WTC11 (cell line): ENCODE measurements at regions not wholly inside any gene's neighbourhood (a gene's known extent, or its start where the extent isn't known, plus 50 kb on each side); places are given as distances from the start of the nearest gene placed in this dataset.

Experiments used
- ATAC-seq: fragments of 200-7000 bp; cut with Tn5 transposase; 2 replicates; pipeline ENCODE4 v1.10.0; 2021; ENCODE audit warnings: mild to moderate bottlenecking, moderate library complexity
- CTCF ChIA-PET: fragments of 300-600 bp; sonication (Branson Sonifier 250); formaldehyde crosslinking; loops from one replicate; lab custom pipeline; 2021; ENCODE audit warnings: antibody characterized with exemption; lab: Charles Lee
- POLR2A ChIA-PET: fragments of 350-600 bp; sonication (Branson Sonifier 250); formaldehyde crosslinking; loops from one replicate; lab custom pipeline; 2021; ENCODE audit warnings: antibody characterized with exemption; lab: Charles Lee
- DNase-seq: peaks from one replicate; pipeline ENCODE4 v3.0.0; 2021; ENCODE audit warnings: low spot score
- H3K27ac Mint-ChIP-seq: 2 replicates; pipeline ENCODE4 v1.8.0; 2021; ENCODE audit warnings: mixed read lengths
- H3K27me3 Mint-ChIP-seq: 2 replicates; pipeline ENCODE4 v1.8.0; 2021; ENCODE audit warnings: low read depth, mild to moderate bottlenecking, moderate library complexity, mixed read lengths
- H3K36me3 Mint-ChIP-seq: 2 replicates; pipeline ENCODE4 v1.8.0; 2021; ENCODE audit warnings: mixed read lengths
- H3K4me1 Mint-ChIP-seq: 2 replicates; pipeline ENCODE4 v1.8.0; 2022; ENCODE audit warnings: mixed read lengths
- H3K4me3 Mint-ChIP-seq: 2 replicates; pipeline ENCODE4 v1.8.0; 2021; ENCODE audit warnings: mild to moderate bottlenecking, moderate library complexity, mixed read lengths
- H3K9me3 Mint-ChIP-seq: 2 replicates; pipeline ENCODE4 v1.8.0; 2021; ENCODE audit warnings: mixed read lengths
- AR ChIP-seq: fragments of 250-450 bp; sonication (Bioruptor Pico); IDR thresholded peaks from 2 replicates; pipeline ENCODE4 v1.9.0; 2021; ENCODE audit warnings: mild to moderate bottlenecking
- ATF1 ChIP-seq: sonication (generic); formaldehyde crosslinking; IDR thresholded peaks from 2 replicates; pipeline ENCODE4 v1.8.1; 2023; ENCODE audit warnings: mild to moderate bottlenecking, moderate library complexity, missing genetic modification reagents
- FOXK1 ChIP-seq: sonication (generic); formaldehyde crosslinking; IDR thresholded peaks from 2 replicates; pipeline ENCODE4 v1.8.0; 2022; ENCODE audit warnings: mild to moderate bottlenecking, moderate library complexity, missing genetic modification reagents
- GRHL2 ChIP-seq: fragments of 250-450 bp; sonication (Bioruptor Pico); IDR thresholded peaks from 2 replicates; pipeline ENCODE4 v1.8.0; 2022; ENCODE audit warnings: mild to moderate bottlenecking, moderate library complexity; ENCODE audit not compliant: insufficient replicate concordance, severe bottlenecking
- HMGA2 ChIP-seq: fragments of 250-450 bp; sonication (Bioruptor Pico); IDR thresholded peaks from 2 replicates; pipeline ENCODE4 v1.4.0; 2021; ENCODE audit warnings: mild to moderate bottlenecking, moderate library complexity
- IRF2 ChIP-seq: sonication (generic); formaldehyde crosslinking; IDR thresholded peaks from 2 replicates; pipeline ENCODE4 v1.8.0; 2022; ENCODE audit warnings: low read depth, missing genetic modification reagents, borderline replicate concordance
- NR3C1 ChIP-seq: sonication (generic); formaldehyde crosslinking; conservative IDR thresholded peaks from 2 replicates; pipeline ENCODE4 v1.8.1; 2023; ENCODE audit warnings: low read depth, mild to moderate bottlenecking, missing genetic modification reagents
- PRRX2 ChIP-seq: fragments of 250-450 bp; sonication (Bioruptor Pico); IDR thresholded peaks from 2 replicates; pipeline ENCODE4 v1.8.0; 2021; ENCODE audit warnings: mild to moderate bottlenecking
- RELA ChIP-seq: sonication (generic); formaldehyde crosslinking; IDR thresholded peaks from 2 replicates; pipeline ENCODE4 v1.8.1; 2022; ENCODE audit warnings: missing genetic modification reagents, mild to moderate bottlenecking, borderline replicate concordance
- RORB ChIP-seq: fragments of 250-450 bp; sonication (Bioruptor Pico); IDR thresholded peaks from 2 replicates; pipeline ENCODE4 v1.9.0; 2021; ENCODE audit warnings: mild to moderate bottlenecking
- TEAD4 ChIP-seq: sonication (generic); formaldehyde crosslinking; IDR thresholded peaks from 2 replicates; pipeline ENCODE4 v1.8.0; 2022; ENCODE audit warnings: mild to moderate bottlenecking, missing genetic modification reagents
- TP53 ChIP-seq: sonication (generic); formaldehyde crosslinking; IDR thresholded peaks from 2 replicates; pipeline ENCODE4 v1.8.1; 2023; ENCODE audit warnings: mild to moderate bottlenecking, missing genetic modification reagents
- USF1 ChIP-seq: sonication (generic); formaldehyde crosslinking; IDR thresholded peaks from 2 replicates; pipeline ENCODE4 v1.8.0; 2022; ENCODE audit warnings: mild to moderate bottlenecking, missing genetic modification reagents
- ZNF263 ChIP-seq: sonication (generic); formaldehyde crosslinking; IDR thresholded peaks from 2 replicates; pipeline ENCODE4 v1.8.1; 2022; ENCODE audit warnings: low read depth, mild to moderate bottlenecking, moderate library complexity, missing genetic modification reagents
- ZNF416 ChIP-seq: fragments of 250-450 bp; sonication (Bioruptor Pico); IDR thresholded peaks from 2 replicates; pipeline ENCODE4 v1.9.0; 2021; ENCODE audit warnings: mild to moderate bottlenecking, inconsistent platforms
- ZNF423 ChIP-seq: fragments of 250-450 bp; sonication (Bioruptor Pico); IDR thresholded peaks from 2 replicates; pipeline ENCODE4 v2.1.2; 2022; ENCODE audit warnings: mild to moderate bottlenecking, moderate library complexity
- TF ChIP-seq, protein P1 (sequence below): sonication (generic); formaldehyde crosslinking; IDR thresholded peaks from 2 replicates; pipeline ENCODE4 v1.8.0; 2023; ENCODE audit warnings: missing genetic modification reagents
- TF ChIP-seq, protein P2 (sequence below): fragments of 250-450 bp; sonication (Bioruptor Pico); IDR thresholded peaks from 2 replicates; pipeline ENCODE4 v1.9.0; 2021; ENCODE audit warnings: mild to moderate bottlenecking
- TF ChIP-seq, protein P3 (sequence below): sonication (generic); formaldehyde crosslinking; conservative IDR thresholded peaks from 2 replicates; pipeline ENCODE4 v1.8.1; 2023; ENCODE audit warnings: mild to moderate bottlenecking, low read depth, missing genetic modification reagents, moderate library complexity

- CTCF ChIA-PET = no interaction called here
- Mint-ChIP-seq H3K27ac (no peak overlapping the region), H3K9me3 (peaks cover 10% of the 10 kb centered on the region; the same call in 1 of the 2 replicates), H3K36me3 (no peaks in the 10 kb centered on the region)
- POLR2A ChIA-PET = interaction anchor here (0.7 kb wide), 1 partner anchor 764 kb away, joined by 3 read pairs; no protein-coding TSS in a partner anchor
- TF ChIP-seq GRHL2 = no peak
- TF ChIP-seq USF1 = no peak
- no peak for TF ChIP-seq IRF2 (CRISPR knock-in tag)
- no peak for TF ChIP-seq RELA
- no peak for TF ChIP-seq AR (CRISPR knock-in tag)
- no peak for TF ChIP-seq TP53 (CRISPR knock-in tag)
- TF ChIP-seq PRRX2 (CRISPR knock-in tag) = no peak
- TF ChIP-seq ATF1 (CRISPR knock-in tag) = no peak
- TF ChIP-seq, all 79 proteins: peak for 0
- Mint-ChIP-seq H3K27me3 (peaks cover 2% of the 10 kb centered on the region), H3K4me1 (peaks cover 11% of the 10 kb centered on the region), H3K4me3 (no peak overlapping the region)
- ATAC-seq (no peak), DNase-seq (no peak)
Measured at GRCh38 chr18:79583984-79584401, 95.6 kb upstream of the CTDP1 start.

- H3K4me3 Mint-ChIP-seq = no peak overlapping the region
- H3K27me3 Mint-ChIP-seq = peaks cover 2% of the 10 kb centered on the region
- peaks cover 10% of the 10 kb centered on the region; the same call in 1 of the 2 replicates for H3K9me3 Mint-ChIP-seq
- no peak for TF ChIP-seq FOXK1 (CRISPR knock-in tag)
- TF ChIP-seq, protein P1, sequence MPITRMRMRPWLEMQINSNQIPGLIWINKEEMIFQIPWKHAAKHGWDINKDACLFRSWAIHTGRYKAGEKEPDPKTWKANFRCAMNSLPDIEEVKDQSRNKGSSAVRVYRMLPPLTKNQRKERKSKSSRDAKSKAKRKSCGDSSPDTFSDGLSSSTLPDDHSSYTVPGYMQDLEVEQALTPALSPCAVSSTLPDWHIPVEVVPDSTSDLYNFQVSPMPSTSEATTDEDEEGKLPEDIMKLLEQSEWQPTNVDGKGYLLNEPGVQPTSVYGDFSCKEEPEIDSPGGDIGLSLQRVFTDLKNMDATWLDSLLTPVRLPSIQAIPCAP = no peak
- no peak for TF ChIP-seq NR3C1 (CRISPR knock-in tag)
- no peak for TF ChIP-seq ZNF423
- TF ChIP-seq ZNF416 (CRISPR knock-in tag) = no peak
- no peak for TF ChIP-seq RORB (CRISPR knock-in tag)
- TF ChIP-seq, protein P2, sequence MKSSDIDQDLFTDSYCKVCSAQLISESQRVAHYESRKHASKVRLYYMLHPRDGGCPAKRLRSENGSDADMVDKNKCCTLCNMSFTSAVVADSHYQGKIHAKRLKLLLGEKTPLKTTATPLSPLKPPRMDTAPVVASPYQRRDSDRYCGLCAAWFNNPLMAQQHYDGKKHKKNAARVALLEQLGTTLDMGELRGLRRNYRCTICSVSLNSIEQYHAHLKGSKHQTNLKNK (CRISPR knock-in tag) = no peak
- TF ChIP-seq ZNF263 = no peak
- no peak for TF ChIP-seq AR (CRISPR knock-in tag)
- TF ChIP-seq, protein P3, sequence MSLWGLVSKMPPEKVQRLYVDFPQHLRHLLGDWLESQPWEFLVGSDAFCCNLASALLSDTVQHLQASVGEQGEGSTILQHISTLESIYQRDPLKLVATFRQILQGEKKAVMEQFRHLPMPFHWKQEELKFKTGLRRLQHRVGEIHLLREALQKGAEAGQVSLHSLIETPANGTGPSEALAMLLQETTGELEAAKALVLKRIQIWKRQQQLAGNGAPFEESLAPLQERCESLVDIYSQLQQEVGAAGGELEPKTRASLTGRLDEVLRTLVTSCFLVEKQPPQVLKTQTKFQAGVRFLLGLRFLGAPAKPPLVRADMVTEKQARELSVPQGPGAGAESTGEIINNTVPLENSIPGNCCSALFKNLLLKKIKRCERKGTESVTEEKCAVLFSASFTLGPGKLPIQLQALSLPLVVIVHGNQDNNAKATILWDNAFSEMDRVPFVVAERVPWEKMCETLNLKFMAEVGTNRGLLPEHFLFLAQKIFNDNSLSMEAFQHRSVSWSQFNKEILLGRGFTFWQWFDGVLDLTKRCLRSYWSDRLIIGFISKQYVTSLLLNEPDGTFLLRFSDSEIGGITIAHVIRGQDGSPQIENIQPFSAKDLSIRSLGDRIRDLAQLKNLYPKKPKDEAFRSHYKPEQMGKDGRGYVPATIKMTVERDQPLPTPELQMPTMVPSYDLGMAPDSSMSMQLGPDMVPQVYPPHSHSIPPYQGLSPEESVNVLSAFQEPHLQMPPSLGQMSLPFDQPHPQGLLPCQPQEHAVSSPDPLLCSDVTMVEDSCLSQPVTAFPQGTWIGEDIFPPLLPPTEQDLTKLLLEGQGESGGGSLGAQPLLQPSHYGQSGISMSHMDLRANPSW (CRISPR knock-in tag) = no peak
- TF ChIP-seq HMGA2 = no peak
- TF ChIP-seq TEAD4 = no peak
- peaks cover 11% of the 10 kb centered on the region for H3K4me1 Mint-ChIP-seq
- POLR2A ChIA-PET = no interaction called here
- CTCF ChIA-PET = no interaction called here
- DNase-seq = no peak
- H3K27ac Mint-ChIP-seq = no peak overlapping the region
- H3K36me3 Mint-ChIP-seq = no peaks in the 10 kb centered on the region
- ATAC-seq = no peak
Measured at GRCh38 chr18:79584491-79585394, 94.9 kb upstream of the CTDP1 start.
